ACC112 (cell line): ENCODE measurements at regions not wholly inside any gene's neighbourhood (a gene's known extent, or its start where the extent isn't known, plus 50 kb on each side); places are given as distances from the start of the nearest gene placed in this dataset.
"Not testable (repeated sequence)": the region's sequence is repeated elsewhere in the genome, so short reads cannot be mapped to it uniquely, and the experiment has no call there.

Experiments
- H2AFZ ChIP-seq: fragments of 200-600 bp; sonication (generic); one replicate; pipeline ENCODE4 v1.6.0; 2017; ENCODE audit warnings: antibody characterized with exemption, low read length; ENCODE audit not compliant: unreplicated experiment
- H3K27ac ChIP-seq: fragments of 200-600 bp; sonication (generic); 2 replicates; pipeline ENCODE4 v1.5.1; 2014; ENCODE audit warnings: low read depth, mild to moderate bottlenecking, antibody characterized with exemption, low read length, moderate library complexity
- H3K27me3 ChIP-seq: fragments of 200-600 bp; sonication (generic); 2 replicates; pipeline ENCODE4 v1.6.1; 2014; ENCODE audit warnings: mild to moderate bottlenecking, antibody characterized with exemption, low read length, moderate library complexity, mixed read lengths; ENCODE audit not compliant: insufficient read depth
- H3K36me3 ChIP-seq: fragments of 200-600 bp; sonication (generic); 2 replicates; pipeline ENCODE4 v1.6.1; 2016; ENCODE audit warnings: mild to moderate bottlenecking, antibody characterized with exemption, low read length, moderate library complexity, mixed read lengths; ENCODE audit not compliant: insufficient read depth
- H3K4me1 ChIP-seq: fragments of 200-600 bp; sonication (generic); one replicate; pipeline ENCODE4 v1.6.1; 2016; ENCODE audit warnings: low read length, mixed read lengths; ENCODE audit not compliant: insufficient read depth, unreplicated experiment, control insufficient read depth
- H3K4me3 ChIP-seq: fragments of 200-600 bp; sonication (generic); 2 replicates; pipeline ENCODE4 v1.5.1; 2014; ENCODE audit warnings: mild to moderate bottlenecking, low read depth, low read length
- H3K79me2 ChIP-seq: fragments of 200-600 bp; sonication (generic); one replicate; pipeline ENCODE4 v1.6.0; 2016; ENCODE audit warnings: low read length; ENCODE audit not compliant: control insufficient read depth, unreplicated experiment, insufficient read depth

GRCh38 chr6:99141906-99142305 is 194.2 kb upstream of the FBXL4 start:
- not testable (repeated sequence) for H3K4me1 ChIP-seq, H3K4me3 ChIP-seq, H3K27ac ChIP-seq, H2AFZ ChIP-seq, H3K36me3 ChIP-seq, H3K79me2 ChIP-seq
- H3K27me3 ChIP-seq = peaks cover 24% of the 10 kb centered on the region

GRCh38 chr6:99138445-99138844 is 190.7 kb upstream of the FBXL4 start:
- Histone ChIP-seq H3K27me3 (peaks cover 5% of the 10 kb centered on the region; the same call in 1 of the 2 replicates), H2AFZ (no peak overlapping the region), H3K4me3 (no peak overlapping the region), H3K36me3 (no peaks in the 10 kb centered on the region), H3K27ac (no peak overlapping the region), H3K79me2 (no peaks in the 10 kb centered on the region), H3K4me1 (no peaks in the 10 kb centered on the region)

DNA sequence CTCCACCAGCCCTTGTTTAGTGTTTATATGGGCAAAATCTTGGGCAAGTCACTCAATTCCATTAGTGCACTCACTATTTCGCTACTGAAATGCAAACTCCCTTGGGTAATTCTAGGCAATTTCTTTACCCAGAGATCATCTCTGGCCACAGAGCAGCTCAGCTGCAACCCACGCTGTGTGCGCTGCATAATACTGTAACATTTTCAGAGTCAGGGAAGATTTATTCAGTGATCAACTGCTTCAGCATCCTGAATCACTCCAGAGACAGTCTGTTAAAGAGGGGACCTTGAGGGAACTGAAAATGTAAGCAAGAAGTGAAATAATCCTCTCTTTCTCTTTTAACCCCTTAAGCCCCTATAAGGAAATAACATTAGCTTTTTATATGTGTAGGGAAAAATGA is 189.6 kb upstream of the FBXL4 start:
- no peak overlapping the region for H3K4me3 ChIP-seq
- H2AFZ ChIP-seq = no peak overlapping the region
- H3K36me3 ChIP-seq = no peaks in the 10 kb centered on the region
- no peaks in the 10 kb centered on the region for H3K79me2 ChIP-seq
- H3K27ac ChIP-seq = no peak overlapping the region
- H3K27me3 ChIP-seq = peaks cover 5% of the 10 kb centered on the region; the same call in 1 of the 2 replicates
- H3K4me1 ChIP-seq = no peaks in the 10 kb centered on the region

DNA sequence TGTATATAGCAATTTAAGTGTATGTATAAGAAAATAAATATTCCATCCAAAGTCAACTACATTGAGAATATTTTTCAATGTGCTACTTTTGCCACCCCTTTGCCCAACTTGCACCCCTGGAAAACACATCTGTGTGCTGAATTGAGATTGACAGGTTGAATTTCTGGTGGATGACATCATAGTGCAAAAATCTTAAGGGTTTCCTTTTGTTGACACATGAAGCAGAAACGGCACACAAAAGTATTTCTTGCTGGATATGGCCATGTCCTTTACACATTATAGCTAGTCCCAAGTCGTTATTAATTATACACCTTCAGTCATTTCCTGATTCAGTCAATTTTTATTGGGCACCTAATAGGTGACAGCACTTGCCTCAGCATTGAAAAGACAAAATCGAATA is 188.7 kb upstream of the FBXL4 start:
- no peaks in the 10 kb centered on the region for H3K79me2 ChIP-seq
- H3K4me1 ChIP-seq = no peaks in the 10 kb centered on the region
- peaks cover 5% of the 10 kb centered on the region; the same call in 1 of the 2 replicates for H3K27me3 ChIP-seq
- no peak overlapping the region for H3K4me3 ChIP-seq
- H3K36me3 ChIP-seq = no peaks in the 10 kb centered on the region
- no peak overlapping the region for H2AFZ ChIP-seq
- H3K27ac ChIP-seq = no peak overlapping the region

DNA sequence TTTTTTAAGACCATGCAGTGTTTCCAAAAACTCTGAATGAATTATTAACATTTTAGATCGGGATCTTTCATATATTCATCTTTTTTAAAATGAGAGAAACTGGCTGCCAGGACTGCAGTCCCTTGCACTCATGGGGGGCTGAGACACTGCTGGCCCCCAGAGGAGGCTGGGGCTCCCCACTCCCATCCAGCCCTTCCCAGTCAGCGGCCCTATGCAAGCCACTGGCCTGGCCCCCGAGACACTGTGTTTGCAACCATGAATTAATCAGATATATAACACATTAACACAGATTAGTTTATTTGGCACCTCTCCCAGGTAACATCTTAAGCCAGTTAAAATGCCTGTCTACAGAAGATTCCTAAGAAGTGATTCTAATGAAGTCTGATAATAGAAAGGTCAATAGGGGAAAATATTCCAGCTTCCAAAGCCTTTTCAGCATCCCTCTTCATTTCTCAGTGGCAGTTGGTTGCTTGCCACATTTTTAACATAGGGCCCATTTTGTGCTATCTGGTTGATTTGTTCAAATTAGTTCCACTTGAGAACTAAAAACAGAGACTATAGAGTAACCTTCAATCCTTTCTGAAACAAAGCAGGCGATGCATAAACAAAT is 184.4 kb upstream of the FBXL4 start:
- Histone ChIP-seq H3K4me1 (no peaks in the 10 kb centered on the region), H3K36me3 (no peaks in the 10 kb centered on the region), H3K27ac (no peak overlapping the region), H3K4me3 (no peak overlapping the region), H3K79me2 (no peaks in the 10 kb centered on the region), H3K27me3 (no peaks in the 10 kb centered on the region), H2AFZ (no peak overlapping the region)

- Histone ChIP-seq H2AFZ (no peak overlapping the region), H3K36me3 (no peaks in the 10 kb centered on the region), H3K27me3 (no peaks in the 10 kb centered on the region), H3K4me3 (no peak overlapping the region), H3K79me2 (no peaks in the 10 kb centered on the region), H3K27ac (no peak overlapping the region), H3K4me1 (no peaks in the 10 kb centered on the region)
These were observed 183.4 kb upstream of the FBXL4 start for GRCh38 chr6:99130897-99131873.

DNA sequence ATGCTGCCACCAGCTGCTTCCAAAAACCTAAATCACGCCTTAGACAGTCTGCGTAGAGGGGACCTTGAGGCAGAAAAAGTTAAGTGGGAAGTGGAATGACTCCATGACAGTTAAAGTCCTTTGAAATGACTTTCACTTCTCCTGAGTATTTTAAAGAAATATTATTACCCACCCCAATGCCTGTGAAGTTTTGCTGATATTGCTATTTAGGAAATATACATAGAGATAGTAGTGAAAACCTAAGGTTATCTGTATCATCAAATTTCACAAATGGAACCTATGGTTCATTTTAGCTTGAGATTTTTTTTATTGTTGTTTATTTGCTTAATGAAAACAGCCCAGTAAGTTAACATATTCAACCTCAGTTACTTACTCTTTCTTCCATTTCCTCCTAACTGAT is 182.1 kb upstream of the FBXL4 start:
- H2AFZ ChIP-seq = no peak overlapping the region
- no peak overlapping the region for H3K27ac ChIP-seq
- H3K36me3 ChIP-seq = no peaks in the 10 kb centered on the region
- H3K4me1 ChIP-seq = no peaks in the 10 kb centered on the region
- no peak overlapping the region for H3K4me3 ChIP-seq
- H3K27me3 ChIP-seq = no peaks in the 10 kb centered on the region
- no peaks in the 10 kb centered on the region for H3K79me2 ChIP-seq

GRCh38 chr6:99121748-99122147 is 174.0 kb upstream of the FBXL4 start:
- peaks cover 26% of the 10 kb centered on the region for H3K27me3 ChIP-seq
- no peak overlapping the region for H3K27ac ChIP-seq
- no peaks in the 10 kb centered on the region for H3K4me1 ChIP-seq
- no peaks in the 10 kb centered on the region for H3K36me3 ChIP-seq
- H2AFZ ChIP-seq = no peak overlapping the region
- H3K4me3 ChIP-seq = no peak overlapping the region
- no peaks in the 10 kb centered on the region for H3K79me2 ChIP-seq

- H3K79me2 ChIP-seq = no peaks in the 10 kb centered on the region
- no peaks in the 10 kb centered on the region for H3K36me3 ChIP-seq
- H3K4me1 ChIP-seq = no peaks in the 10 kb centered on the region
- no peak overlapping the region for H3K4me3 ChIP-seq
- no peak overlapping the region for H3K27ac ChIP-seq
- H3K27me3 ChIP-seq = peaks cover 37% of the 10 kb centered on the region
- no peak overlapping the region for H2AFZ ChIP-seq
These were observed 172.9 kb upstream of the FBXL4 start for GRCh38 chr6:99120641-99121040.

DNA sequence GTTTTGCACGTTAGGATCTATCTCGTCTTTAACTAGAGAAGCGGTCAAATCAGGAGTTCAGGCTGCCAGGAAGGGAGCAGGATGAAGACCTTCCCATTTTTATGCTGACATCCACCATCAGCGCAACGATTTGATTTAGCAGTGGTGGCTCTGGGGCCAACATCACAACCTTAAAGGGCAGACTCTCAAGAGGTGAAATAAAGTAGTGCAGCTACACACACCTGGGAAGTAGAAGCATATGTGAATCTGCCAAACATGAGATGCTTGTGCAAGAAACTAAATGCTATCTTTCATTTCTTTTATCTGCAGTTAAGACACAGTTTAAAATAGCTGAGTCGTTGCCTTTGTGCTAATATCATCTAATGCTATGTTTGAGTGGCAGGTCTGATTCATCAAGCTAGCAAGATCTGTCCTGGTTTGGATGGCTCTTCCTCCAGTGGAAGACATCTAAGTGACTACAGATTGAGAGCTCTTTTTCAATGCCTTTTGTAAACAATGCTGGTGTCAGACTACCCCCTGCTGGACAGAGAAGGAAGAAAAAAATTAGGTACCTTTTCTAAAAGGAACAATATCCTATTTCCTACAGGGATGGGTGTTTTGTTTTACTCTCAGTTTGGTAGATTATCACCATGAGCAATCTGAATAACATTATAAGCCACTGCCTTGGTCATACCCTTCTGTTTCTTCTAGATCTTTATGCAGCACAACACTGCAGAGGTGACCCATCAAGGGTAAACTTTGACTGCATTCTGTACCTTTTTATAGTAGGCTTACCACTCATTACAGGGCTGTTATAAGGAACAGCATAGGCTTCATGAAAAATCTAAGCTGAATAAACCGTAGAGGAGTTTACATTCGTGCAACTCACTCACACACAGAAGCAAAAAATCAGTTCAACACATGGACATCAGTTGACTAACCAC is 171.6 kb upstream of the FBXL4 start:
- H3K36me3 ChIP-seq = no peaks in the 10 kb centered on the region
- peaks cover 48% of the 10 kb centered on the region for H3K27me3 ChIP-seq
- no peak overlapping the region for H3K27ac ChIP-seq
- H3K79me2 ChIP-seq = no peaks in the 10 kb centered on the region
- H2AFZ ChIP-seq = no peak overlapping the region
- H3K4me1 ChIP-seq = no peaks in the 10 kb centered on the region
- H3K4me3 ChIP-seq = no peak overlapping the region
